GM23338 (cell line): ENCODE measurements at regions not wholly inside any gene's neighbourhood (a gene's known extent, or its start where the extent isn't known, plus 50 kb on each side); places are given as distances from the start of the nearest gene placed in this dataset.

Experiments used
- EZH2 ChIP-seq: fragments of 200-600 bp; sonication (generic); IDR thresholded peaks from one replicate; pipeline ENCODE4 v1.8.0; 2017; ENCODE audit warnings: antibody characterized with exemption, mild to moderate bottlenecking, low read depth; ENCODE audit not compliant: unreplicated experiment
- EZH2phosphoT487 ChIP-seq: fragments of 200-600 bp; sonication (generic); IDR thresholded peaks from one replicate; pipeline ENCODE4 v1.8.1; 2018; ENCODE audit warnings: antibody characterized with exemption; ENCODE audit not compliant: unreplicated experiment
- JUNB ChIP-seq: IDR thresholded peaks from one replicate; pipeline ENCODE4 v1.6.1; 2016; ENCODE audit warnings: antibody characterized with exemption; ENCODE audit not compliant: unreplicated experiment
- TF ChIP-seq, protein P1 (sequence below): IDR thresholded peaks from one replicate; pipeline ENCODE4 v1.6.1; 2018; ENCODE audit warnings: antibody characterized with exemption; ENCODE audit not compliant: unreplicated experiment
- TF ChIP-seq, protein P2 (sequence below), 2 experiments: fragments of 200-600 bp in 1 of 2; sonication (generic) in 1 of 2; conservative IDR thresholded peaks; 2 replicates each; pipeline versions ENCODE4 v1.5.1 to v1.6.1; 2016 to 2017; ENCODE audit warnings: antibody characterized with exemption in 2 of 2, low read depth in 2 of 2, mild to moderate bottlenecking in 2 of 2, moderate library complexity in 1 of 2

DNA sequence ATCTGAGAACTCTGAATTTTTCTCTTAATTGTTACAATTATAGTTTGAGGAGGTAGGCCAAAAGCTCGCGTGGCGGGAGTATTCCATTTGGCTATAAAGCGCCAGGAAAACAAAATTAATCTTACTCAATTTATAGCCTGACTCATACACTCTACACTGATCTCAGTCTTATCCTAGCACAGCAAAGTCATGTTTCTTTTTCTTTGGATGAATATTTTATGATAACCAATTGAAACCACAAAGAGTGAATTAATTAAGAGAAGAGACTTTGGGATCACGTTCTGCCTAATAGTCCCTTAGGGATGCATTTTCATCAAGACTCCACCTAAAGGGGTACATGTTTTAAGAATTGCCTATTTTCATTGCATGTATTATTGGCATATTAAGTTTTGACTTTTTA lies 420.8 kb downstream of the HGF start:
- TF ChIP-seq EZH2, result no peak
- TF ChIP-seq, protein P1, sequence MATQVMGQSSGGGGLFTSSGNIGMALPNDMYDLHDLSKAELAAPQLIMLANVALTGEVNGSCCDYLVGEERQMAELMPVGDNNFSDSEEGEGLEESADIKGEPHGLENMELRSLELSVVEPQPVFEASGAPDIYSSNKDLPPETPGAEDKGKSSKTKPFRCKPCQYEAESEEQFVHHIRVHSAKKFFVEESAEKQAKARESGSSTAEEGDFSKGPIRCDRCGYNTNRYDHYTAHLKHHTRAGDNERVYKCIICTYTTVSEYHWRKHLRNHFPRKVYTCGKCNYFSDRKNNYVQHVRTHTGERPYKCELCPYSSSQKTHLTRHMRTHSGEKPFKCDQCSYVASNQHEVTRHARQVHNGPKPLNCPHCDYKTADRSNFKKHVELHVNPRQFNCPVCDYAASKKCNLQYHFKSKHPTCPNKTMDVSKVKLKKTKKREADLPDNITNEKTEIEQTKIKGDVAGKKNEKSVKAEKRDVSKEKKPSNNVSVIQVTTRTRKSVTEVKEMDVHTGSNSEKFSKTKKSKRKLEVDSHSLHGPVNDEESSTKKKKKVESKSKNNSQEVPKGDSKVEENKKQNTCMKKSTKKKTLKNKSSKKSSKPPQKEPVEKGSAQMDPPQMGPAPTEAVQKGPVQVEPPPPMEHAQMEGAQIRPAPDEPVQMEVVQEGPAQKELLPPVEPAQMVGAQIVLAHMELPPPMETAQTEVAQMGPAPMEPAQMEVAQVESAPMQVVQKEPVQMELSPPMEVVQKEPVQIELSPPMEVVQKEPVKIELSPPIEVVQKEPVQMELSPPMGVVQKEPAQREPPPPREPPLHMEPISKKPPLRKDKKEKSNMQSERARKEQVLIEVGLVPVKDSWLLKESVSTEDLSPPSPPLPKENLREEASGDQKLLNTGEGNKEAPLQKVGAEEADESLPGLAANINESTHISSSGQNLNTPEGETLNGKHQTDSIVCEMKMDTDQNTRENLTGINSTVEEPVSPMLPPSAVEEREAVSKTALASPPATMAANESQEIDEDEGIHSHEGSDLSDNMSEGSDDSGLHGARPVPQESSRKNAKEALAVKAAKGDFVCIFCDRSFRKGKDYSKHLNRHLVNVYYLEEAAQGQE, result no peak
- TF ChIP-seq, protein P2, sequence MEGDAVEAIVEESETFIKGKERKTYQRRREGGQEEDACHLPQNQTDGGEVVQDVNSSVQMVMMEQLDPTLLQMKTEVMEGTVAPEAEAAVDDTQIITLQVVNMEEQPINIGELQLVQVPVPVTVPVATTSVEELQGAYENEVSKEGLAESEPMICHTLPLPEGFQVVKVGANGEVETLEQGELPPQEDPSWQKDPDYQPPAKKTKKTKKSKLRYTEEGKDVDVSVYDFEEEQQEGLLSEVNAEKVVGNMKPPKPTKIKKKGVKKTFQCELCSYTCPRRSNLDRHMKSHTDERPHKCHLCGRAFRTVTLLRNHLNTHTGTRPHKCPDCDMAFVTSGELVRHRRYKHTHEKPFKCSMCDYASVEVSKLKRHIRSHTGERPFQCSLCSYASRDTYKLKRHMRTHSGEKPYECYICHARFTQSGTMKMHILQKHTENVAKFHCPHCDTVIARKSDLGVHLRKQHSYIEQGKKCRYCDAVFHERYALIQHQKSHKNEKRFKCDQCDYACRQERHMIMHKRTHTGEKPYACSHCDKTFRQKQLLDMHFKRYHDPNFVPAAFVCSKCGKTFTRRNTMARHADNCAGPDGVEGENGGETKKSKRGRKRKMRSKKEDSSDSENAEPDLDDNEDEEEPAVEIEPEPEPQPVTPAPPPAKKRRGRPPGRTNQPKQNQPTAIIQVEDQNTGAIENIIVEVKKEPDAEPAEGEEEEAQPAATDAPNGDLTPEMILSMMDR (conservative IDR thresholded peaks at IDR 0.05; ENCODE audit: low read depth in 2 of 2), result no peak
- no peak for TF ChIP-seq JUNB
- TF ChIP-seq EZH2phosphoT487, result no peak
